ENCODE measurements at regions not wholly inside any gene's neighbourhood (a gene's known extent, or its start where the extent isn't known, plus 50 kb on each side); places are given as distances from the start of the nearest gene placed in this dataset.
"Not testable (repeated sequence)": the region's sequence is repeated elsewhere in the genome, so short reads cannot be mapped to it uniquely, and the experiment has no call there.

- DNase-seq (ENCODE audit: low read depth, low spot score): no peak
- H3K27ac ChIP-seq: no peak overlapping the region
Measured at GRCh38 chr17:77543801-77544200, 403.0 kb downstream of the SEC14L1 start.

- DNase-seq (ENCODE audit: low read depth, low spot score): no peak
Measured at GRCh38 chr17:77544347-77545110, 403.8 kb downstream of the SEC14L1 start.

GRCh38 chr17:77546772-77547241 is 406.0 kb downstream of the SEC14L1 start:
- no peak overlapping the region for H3K27ac ChIP-seq
- DNase-seq (ENCODE audit: low read depth, low spot score): no peak

More at GRCh38 chr17:77544347-77545110, 403.8 kb downstream of the SEC14L1 start:
- no peak overlapping the region for H3K27ac ChIP-seq

GRCh38 chr17:77548967-77549366 is 408.2 kb downstream of the SEC14L1 start:
- no peak for DNase-seq (ENCODE audit: low read depth, low spot score)

GRCh38 chr17:77549726-77550366 is 408.7 kb upstream of the TNRC6C start:
- DNase-seq (ENCODE audit: low read depth, low spot score): no peak
- H3K27ac ChIP-seq: no peak overlapping the region

More at GRCh38 chr17:77548967-77549366, 408.2 kb downstream of the SEC14L1 start:
- H3K27ac ChIP-seq: no peak overlapping the region

- H3K27ac ChIP-seq: no peak overlapping the region
- DNase-seq (ENCODE audit: low read depth, low spot score): no peak
Measured at GRCh38 chr17:77553459-77554066, 404.9 kb upstream of the TNRC6C start.

- no peak for DNase-seq (ENCODE audit: low read depth, low spot score)
- no peak overlapping the region for H3K27ac ChIP-seq
Measured at GRCh38 chr17:77555121-77555591, 403.3 kb upstream of the TNRC6C start.

- no peak overlapping the region for H3K27ac ChIP-seq
- DNase-seq (ENCODE audit: low read depth, low spot score): no peak
Measured at GRCh38 chr17:77555741-77556291, 402.7 kb upstream of the TNRC6C start.

DNA sequence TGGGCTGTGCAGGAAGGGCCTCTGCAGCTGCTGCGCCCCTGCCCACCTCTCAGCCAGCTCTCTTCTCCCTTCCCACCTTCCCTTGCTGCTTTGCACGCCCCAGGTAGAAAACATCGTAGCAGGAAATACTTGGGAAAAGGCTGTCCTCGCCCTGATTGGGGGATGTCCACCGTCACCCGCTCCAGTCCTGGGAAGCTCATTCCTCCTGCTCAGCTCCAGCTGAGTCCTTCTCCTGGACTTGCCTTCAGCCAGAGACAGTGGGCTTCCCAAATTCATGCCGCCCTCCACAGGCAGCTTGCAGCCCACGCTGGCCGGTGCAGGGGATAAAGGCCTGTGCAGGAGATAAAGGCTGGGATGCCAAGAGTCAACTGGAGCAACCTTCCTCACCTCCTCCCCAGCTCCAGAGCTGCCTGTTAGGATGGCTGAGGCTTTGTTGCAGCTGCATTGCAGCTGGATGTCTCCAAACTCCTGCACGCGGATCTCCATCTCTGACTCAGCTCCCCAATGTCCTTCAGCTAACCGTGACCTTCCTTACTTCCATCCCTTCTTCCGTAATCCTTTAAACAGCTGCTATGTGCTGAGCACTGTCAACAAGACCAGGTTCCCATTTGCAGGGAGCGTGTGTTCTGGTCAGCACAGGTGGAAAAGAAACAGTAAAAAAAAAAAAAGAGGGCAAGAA is 402.0 kb upstream of the TNRC6C start:
- no peak for DNase-seq (ENCODE audit: low read depth, low spot score)

GRCh38 chr17:77558846-77559626 is 399.5 kb upstream of the TNRC6C start:
- no peak overlapping the region for H3K27ac ChIP-seq
- DNase-seq (ENCODE audit: low read depth, low spot score): no peak

More for the DNA sequence above, 402.0 kb upstream of the TNRC6C start:
- H3K27ac ChIP-seq: no peak overlapping the region

DNA sequence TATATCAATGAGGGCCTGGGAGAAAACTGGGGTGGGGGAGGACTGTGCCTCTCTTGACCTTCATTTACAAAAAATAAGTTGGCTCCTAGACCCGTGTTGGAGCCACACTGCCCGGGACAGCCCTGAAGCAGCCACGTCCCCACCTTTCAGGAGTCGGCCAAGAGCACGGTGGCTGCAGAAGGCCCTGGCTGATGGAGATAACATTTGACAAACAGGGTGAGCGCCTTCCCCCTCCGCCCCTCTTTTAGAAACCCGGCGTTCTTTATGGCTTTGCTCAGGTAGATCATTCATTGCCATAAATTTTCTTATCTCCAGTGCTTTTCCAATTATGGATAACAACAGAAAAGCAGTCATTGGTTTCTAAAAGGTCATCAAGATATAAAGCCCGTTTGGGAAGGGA is 398.1 kb upstream of the TNRC6C start:
- no peak for DNase-seq (ENCODE audit: low read depth, low spot score)
- H3K27ac ChIP-seq: no peak overlapping the region

DNA sequence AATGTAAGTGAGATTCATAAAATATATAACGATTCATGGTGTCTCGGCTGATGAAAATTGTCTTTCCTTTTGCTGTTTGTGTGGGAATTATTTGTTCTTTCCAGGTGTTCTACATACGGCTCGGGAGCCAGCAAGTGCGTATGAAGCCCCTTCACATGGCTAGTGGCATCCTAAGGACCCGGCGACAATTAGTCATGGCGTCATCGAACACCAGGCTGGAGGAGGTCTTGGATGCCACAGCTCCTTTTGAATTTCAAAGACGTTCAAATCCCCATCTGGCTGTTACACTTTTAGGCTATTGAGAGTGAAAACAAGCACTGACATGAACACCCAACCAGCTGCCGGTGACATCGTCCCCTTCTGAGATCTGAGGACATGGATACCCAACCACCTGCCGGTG is 397.7 kb upstream of the TNRC6C start:
- no peak for DNase-seq (ENCODE audit: low read depth, low spot score)
- H3K27ac ChIP-seq: no peak overlapping the region

DNA sequence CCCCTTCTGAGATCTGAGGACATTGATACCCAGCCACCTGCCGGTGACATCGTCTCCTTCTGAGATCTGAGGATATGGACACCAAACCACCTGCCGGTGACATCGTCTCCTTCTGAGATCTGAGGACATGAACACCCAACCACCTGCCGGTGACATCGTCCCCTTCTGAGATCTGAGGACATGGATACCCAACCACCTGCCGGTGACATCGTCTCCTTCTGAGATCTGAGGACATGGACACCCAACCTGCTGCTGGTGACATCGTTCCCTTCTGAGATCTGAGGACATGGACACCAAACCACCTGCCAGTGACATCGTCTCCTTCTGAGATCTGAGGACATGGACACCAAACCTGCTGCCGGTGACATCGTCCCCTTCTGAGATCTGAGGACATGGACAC is 396.1 kb upstream of the TNRC6C start:
- not testable (repeated sequence) for H3K27ac ChIP-seq; DNase-seq (ENCODE audit: low read depth, low spot score)

GRCh38 chr17:77563439-77564102 is 394.9 kb upstream of the TNRC6C start:
- no peak for DNase-seq (ENCODE audit: low read depth, low spot score)

DNA sequence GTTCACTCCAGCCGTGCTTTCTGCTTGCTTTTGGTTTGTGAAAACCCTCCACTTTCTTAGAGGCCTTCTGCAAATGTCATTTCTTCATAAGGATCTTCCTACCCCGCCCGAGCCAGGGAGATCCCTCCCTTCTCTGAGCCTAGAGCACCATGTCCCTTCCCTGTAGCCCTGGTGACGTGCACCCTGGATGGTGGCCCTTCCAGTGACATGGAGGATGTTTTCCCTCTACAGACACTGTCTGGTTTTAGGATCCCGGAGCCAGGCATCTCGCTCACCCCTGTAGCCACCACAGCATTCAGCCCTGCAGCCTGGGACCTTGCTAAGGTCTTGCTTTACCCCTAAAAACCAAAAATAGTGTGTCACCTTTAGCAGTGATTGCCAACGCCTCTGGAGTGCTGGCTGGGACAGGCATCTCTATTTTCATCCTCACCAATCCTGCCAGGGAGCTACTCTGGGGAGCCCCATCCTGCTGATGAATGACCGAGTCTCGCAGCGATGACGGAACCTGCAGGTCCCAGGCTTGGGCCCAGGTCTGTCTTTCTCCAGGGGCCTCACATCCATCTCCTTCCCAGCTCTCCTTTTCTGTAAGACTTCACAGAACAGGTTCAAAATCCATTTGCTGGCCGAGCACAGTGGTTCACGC is 394.1 kb upstream of the TNRC6C start:
- no peak overlapping the region for H3K27ac ChIP-seq
- no peak for DNase-seq (ENCODE audit: low read depth, low spot score)

More at GRCh38 chr17:77563439-77564102, 394.9 kb upstream of the TNRC6C start:
- H3K27ac ChIP-seq: no peak overlapping the region

GRCh38 chr17:77565166-77565565 is 393.3 kb upstream of the TNRC6C start:
- no peak for DNase-seq (ENCODE audit: low read depth, low spot score)
- no peak overlapping the region for H3K27ac ChIP-seq

DNA sequence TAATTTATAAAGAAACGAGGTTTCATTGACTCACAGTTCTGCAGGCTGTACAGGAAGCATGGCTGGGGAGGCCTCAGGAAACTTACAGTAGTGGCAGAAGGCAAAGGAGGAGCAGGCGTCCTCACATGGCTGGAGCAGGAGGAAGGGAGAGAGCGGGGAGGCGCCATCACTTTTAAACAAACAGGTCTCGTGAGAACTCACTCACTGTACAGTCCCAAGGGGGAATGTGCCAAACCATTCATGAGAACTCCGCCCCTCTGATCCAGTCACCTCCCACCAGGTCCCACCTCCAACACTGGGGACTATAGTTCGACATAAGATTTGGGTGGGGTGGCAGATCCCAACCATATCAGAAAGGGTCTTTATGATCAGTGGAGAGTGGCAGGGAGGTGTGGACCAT is 392.4 kb upstream of the TNRC6C start:
- DNase-seq (ENCODE audit: low read depth, low spot score): no peak
- no peak overlapping the region for H3K27ac ChIP-seq

DNA sequence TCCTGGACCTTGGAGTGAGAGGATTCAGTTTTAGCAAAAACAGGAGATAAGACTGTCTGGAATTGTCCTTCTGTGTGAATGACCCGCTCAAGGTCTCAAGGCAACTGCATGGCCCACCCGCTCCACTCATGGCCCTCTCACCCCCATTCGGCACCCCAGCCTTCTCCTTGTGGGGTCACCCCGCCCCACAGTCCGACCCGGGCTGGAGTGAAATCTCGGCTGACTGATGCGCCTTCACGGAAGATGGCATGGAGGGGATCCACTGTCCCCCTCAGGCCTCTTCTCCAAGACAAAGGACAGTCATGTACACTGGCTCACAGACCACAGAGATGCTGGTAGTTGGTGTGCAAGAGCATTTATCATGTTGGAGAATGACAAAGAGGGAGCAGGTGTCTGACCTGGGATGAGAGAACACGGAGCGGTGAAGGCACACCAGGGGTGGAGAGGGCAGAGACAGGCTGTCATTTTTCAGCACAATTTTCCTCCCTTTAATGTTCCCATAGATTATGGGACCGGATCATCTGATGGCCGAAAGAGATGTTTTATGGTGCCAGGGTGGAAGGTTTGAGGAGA is 391.9 kb upstream of the TNRC6C start:
- no peak for DNase-seq (ENCODE audit: low read depth, low spot score)
- no peak overlapping the region for H3K27ac ChIP-seq
